T-helper 2 cell treated with Interferon-gamma antibody and Interleukin-4, amounts not matched to agents 5 μg/mL and 100 μg/mL, for 36 hours (primary cell): ENCODE measurements at regions not wholly inside any gene's neighbourhood (a gene's known extent, or its start where the extent isn't known, plus 50 kb on each side); places are given as distances from the start of the nearest gene placed in this dataset.

Experiments
- DNase-seq: peaks from one replicate; pipeline ENCODE4 v3.0.0; 2021; ENCODE audit warnings: low spot score
- H3K27ac Mint-ChIP-seq: one replicate; pipeline ENCODE4 v1.8.0; 2021; ENCODE audit warnings: mild to moderate bottlenecking, mixed read lengths
- H3K27me3 Mint-ChIP-seq: one replicate; pipeline ENCODE4 v1.8.0; 2021; ENCODE audit warnings: low read depth, mixed read lengths
- H3K36me3 Mint-ChIP-seq: one replicate; pipeline ENCODE4 v1.8.0; 2021; ENCODE audit warnings: low read depth, mixed read lengths
- H3K4me1 Mint-ChIP-seq: one replicate; pipeline ENCODE4 v1.8.0; 2021; ENCODE audit warnings: low read depth, mixed read lengths
- H3K4me3 Mint-ChIP-seq: one replicate; pipeline ENCODE4 v1.8.0; 2022; ENCODE audit warnings: mild to moderate bottlenecking, moderate library complexity, mixed read lengths
- H3K9me3 Mint-ChIP-seq: one replicate; pipeline ENCODE4 v1.8.0; 2021; ENCODE audit warnings: mixed read lengths

DNA sequence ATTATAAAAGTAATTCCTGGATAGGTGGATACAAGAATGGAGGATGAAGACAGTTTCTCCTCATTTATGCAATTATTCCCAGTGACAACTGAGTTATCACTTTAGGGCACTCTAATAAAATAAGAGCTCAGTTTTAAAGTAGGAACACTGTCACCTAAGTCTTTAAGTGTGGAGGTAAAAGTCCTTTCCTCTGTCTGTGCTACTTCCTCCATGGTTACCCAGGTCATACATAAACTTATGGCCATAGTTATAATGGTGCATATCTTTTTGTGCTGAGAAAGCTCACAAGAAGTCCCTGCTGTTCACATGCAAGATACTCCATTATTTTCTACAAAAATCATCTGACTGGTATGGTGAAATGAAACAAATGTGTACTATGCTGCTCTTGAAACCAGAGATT, 1093.6 kb downstream of the IGSF11 start:
- Mint-ChIP-seq H3K27me3 (no peaks in the 10 kb centered on the region), H3K4me1 (no peaks in the 10 kb centered on the region), H3K36me3 (no peaks in the 10 kb centered on the region), H3K4me3 (no peak overlapping the region), H3K9me3 (peaks cover 4% of the 10 kb centered on the region), H3K27ac (no peak overlapping the region)
- no peak for DNase-seq

GRCh38 chr3:117941756-117942155, 1092.9 kb downstream of the IGSF11 start:
- Mint-ChIP-seq H3K9me3 (no peaks in the 10 kb centered on the region), H3K27ac (no peak overlapping the region), H3K4me1 (no peaks in the 10 kb centered on the region), H3K27me3 (no peaks in the 10 kb centered on the region), H3K36me3 (no peaks in the 10 kb centered on the region), H3K4me3 (no peak overlapping the region)
- DNase-seq: no peak

GRCh38 chr3:117954131-117954530, 1080.5 kb downstream of the IGSF11 start:
- H3K9me3 Mint-ChIP-seq: peaks cover 6% of the 10 kb centered on the region
- no peak overlapping the region for H3K4me3 Mint-ChIP-seq
- H3K27ac Mint-ChIP-seq: no peak overlapping the region
- DNase-seq: no peak
- no peaks in the 10 kb centered on the region for H3K36me3 Mint-ChIP-seq
- H3K4me1 Mint-ChIP-seq: no peaks in the 10 kb centered on the region
- no peaks in the 10 kb centered on the region for H3K27me3 Mint-ChIP-seq

DNA sequence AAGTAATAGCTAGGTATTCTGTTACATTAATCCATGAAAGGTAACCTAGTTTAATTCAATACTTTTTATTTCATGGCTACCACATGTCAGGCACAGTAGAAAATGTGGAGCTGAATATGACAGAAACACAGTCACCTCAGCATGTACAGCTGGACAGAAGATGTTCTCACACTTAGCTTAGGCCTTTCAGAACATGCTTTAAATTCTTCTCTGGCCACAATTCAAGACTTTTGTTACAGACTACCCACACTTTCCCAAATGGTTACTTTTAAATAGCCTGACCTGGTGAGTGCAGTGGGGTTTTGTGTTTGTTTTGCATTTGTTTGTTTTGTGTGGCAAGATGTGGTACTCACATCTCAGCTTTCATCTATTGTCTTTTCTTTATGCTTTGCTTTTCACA, 1079.5 kb downstream of the IGSF11 start:
- no peak for DNase-seq
- Mint-ChIP-seq H3K4me1 (no peaks in the 10 kb centered on the region), H3K27ac (no peak overlapping the region), H3K36me3 (no peaks in the 10 kb centered on the region), H3K4me3 (no peak overlapping the region), H3K27me3 (no peaks in the 10 kb centered on the region), H3K9me3 (peaks cover 3% of the 10 kb centered on the region)

DNA sequence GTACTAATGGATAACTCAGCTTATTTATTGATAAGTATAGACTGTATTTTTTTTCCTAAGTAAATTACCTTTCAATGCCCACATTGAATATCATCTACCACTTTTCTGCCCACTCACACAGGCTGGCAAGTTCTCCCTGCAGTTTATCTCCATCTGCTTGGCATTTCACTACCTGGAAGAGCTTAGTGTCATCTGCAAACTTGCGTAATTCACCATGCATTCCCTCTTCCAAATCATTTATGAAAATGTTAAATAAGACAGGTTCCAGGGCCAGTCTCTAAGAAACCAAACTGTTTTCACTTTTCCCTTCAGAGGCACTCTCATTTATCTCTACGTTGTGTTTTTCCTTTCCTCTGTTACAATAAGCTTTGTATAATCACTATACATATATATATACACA, 1076.6 kb downstream of the IGSF11 start:
- no peak for DNase-seq
- no peak overlapping the region for H3K27ac Mint-ChIP-seq
- H3K4me1 Mint-ChIP-seq: no peaks in the 10 kb centered on the region
- no peak overlapping the region for H3K4me3 Mint-ChIP-seq
- H3K27me3 Mint-ChIP-seq: no peaks in the 10 kb centered on the region
- H3K36me3 Mint-ChIP-seq: no peaks in the 10 kb centered on the region
- peaks cover 3% of the 10 kb centered on the region for H3K9me3 Mint-ChIP-seq

DNA sequence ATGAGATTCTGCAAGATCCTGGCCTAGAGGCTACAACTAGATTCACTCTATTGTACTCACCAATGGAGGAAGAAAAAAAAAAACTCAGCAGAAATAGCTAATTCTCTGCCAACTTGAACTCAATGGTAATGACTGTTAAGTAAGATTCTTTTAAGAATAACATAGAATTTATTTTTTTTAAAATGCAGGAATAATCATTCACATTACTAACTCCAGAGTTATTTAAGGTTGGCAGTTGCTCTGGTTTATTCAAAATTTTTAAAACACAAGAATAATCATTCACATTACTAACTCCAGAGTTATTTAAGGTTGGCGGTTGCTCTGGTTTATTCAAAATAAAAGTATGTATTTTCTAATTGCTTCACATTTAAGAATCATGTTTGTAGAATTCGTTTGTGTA, 1071.9 kb downstream of the IGSF11 start:
- Mint-ChIP-seq H3K36me3 (no peaks in the 10 kb centered on the region), H3K4me3 (no peak overlapping the region), H3K9me3 (peaks cover 6% of the 10 kb centered on the region), H3K4me1 (no peaks in the 10 kb centered on the region), H3K27me3 (no peaks in the 10 kb centered on the region), H3K27ac (no peak overlapping the region)
- DNase-seq: no peak

DNA sequence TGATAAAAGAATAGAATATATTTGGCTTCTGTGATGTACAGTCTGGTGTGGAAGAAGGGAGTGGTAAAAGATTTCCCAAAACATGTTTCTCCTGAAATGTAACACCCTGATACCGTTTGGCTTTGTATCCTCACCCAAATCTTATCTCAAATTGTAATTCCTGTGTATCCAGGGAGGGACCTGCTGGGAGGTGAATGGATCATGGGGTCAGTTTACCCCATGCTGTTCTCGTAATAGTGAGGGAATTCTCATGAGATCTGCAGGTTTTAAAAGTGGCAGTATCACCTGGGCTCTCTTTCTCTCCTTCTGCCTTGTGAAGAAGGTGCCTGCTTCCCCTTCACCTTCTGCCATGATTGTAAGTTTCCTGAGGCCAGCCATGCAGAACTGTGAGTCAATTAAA, 1070.8 kb downstream of the IGSF11 start:
- H3K27ac Mint-ChIP-seq: no peak overlapping the region
- no peak for DNase-seq
- peaks cover 3% of the 10 kb centered on the region for H3K9me3 Mint-ChIP-seq
- H3K27me3 Mint-ChIP-seq: no peaks in the 10 kb centered on the region
- H3K4me1 Mint-ChIP-seq: no peaks in the 10 kb centered on the region
- no peak overlapping the region for H3K4me3 Mint-ChIP-seq
- no peaks in the 10 kb centered on the region for H3K36me3 Mint-ChIP-seq

DNA sequence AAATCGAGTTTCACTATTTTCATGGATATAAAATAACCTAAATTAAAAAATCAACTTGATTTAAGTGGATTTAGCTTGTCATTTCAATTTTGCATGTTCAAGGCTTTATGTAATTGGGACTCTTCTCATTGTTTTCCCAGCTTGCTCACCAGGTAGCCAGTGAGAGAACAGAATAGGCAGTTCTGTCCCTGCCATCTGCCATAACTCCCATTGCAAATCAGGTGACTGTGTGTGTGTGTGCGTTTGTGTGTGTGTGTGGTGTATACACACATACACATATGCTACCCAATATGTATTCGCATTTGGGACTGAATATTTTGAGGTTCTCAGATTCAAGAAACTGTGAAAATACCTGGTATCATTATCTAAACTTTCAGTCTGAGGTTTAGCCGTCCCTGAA, 1069.8 kb downstream of the IGSF11 start:
- Mint-ChIP-seq H3K27me3 (no peaks in the 10 kb centered on the region), H3K27ac (no peak overlapping the region), H3K36me3 (no peaks in the 10 kb centered on the region), H3K4me1 (no peaks in the 10 kb centered on the region), H3K4me3 (no peak overlapping the region), H3K9me3 (peaks cover 3% of the 10 kb centered on the region)
- DNase-seq: no peak

- H3K4me3 Mint-ChIP-seq: no peak overlapping the region
- no peaks in the 10 kb centered on the region for H3K9me3 Mint-ChIP-seq
- no peaks in the 10 kb centered on the region for H3K36me3 Mint-ChIP-seq
- no peaks in the 10 kb centered on the region for H3K27me3 Mint-ChIP-seq
- H3K4me1 Mint-ChIP-seq: no peaks in the 10 kb centered on the region
- no peak for DNase-seq
- no peak overlapping the region for H3K27ac Mint-ChIP-seq
Observed at GRCh38 chr3:117977504-117978228, 1057.0 kb downstream of the IGSF11 start.

DNA sequence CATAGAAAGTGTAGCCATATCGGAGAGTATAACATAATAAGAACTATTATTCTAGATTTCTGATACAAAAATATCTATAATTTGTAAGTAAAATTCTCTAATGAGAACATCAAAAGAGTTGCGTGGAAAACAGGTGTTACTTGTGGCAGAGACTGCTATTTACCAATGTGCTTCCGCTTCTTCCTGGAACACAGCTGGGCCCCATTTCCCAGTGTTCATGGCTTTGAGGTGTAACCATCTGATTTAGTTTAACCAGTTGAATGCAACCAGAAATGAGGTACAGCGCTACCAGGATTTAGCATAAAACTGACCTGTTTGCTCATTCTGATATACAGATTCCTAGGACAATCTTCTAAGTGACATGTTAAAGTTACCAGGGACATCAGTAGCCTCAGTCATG, 1055.2 kb downstream of the IGSF11 start:
- no peaks in the 10 kb centered on the region for H3K27me3 Mint-ChIP-seq
- H3K36me3 Mint-ChIP-seq: no peaks in the 10 kb centered on the region
- H3K4me1 Mint-ChIP-seq: no peaks in the 10 kb centered on the region
- no peak overlapping the region for H3K4me3 Mint-ChIP-seq
- no peak for DNase-seq
- H3K9me3 Mint-ChIP-seq: no peaks in the 10 kb centered on the region
- H3K27ac Mint-ChIP-seq: no peak overlapping the region

- no peaks in the 10 kb centered on the region for H3K4me1 Mint-ChIP-seq
- H3K36me3 Mint-ChIP-seq: no peaks in the 10 kb centered on the region
- DNase-seq: no peak
- H3K9me3 Mint-ChIP-seq: peaks cover 3% of the 10 kb centered on the region
- no peak overlapping the region for H3K4me3 Mint-ChIP-seq
- H3K27me3 Mint-ChIP-seq: no peaks in the 10 kb centered on the region
- no peak overlapping the region for H3K27ac Mint-ChIP-seq
Observed at GRCh38 chr3:117987256-117987655, 1047.4 kb downstream of the IGSF11 start.

DNA sequence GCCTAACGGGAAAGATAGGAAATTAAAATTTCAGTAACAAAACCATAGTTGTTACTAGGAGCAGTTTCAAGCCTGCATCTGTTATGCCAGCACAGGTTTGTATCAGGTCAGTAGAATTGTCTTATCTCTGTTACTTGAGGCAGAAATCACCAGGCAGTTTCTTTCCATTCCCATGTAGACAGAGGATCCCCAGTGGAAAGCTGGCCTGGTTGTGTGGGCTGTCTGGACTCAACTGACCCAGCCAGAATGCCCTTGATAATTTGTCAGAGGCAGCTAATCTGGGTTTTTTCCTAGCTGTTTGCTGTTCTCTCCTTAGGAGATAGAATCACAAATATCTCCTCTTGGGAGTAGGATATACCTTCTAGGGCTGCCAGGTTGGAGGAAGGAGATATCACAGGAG, 1044.7 kb downstream of the IGSF11 start:
- no peak overlapping the region for H3K27ac Mint-ChIP-seq
- no peak for DNase-seq
- H3K36me3 Mint-ChIP-seq: no peaks in the 10 kb centered on the region
- no peaks in the 10 kb centered on the region for H3K9me3 Mint-ChIP-seq
- no peak overlapping the region for H3K4me3 Mint-ChIP-seq
- H3K4me1 Mint-ChIP-seq: no peaks in the 10 kb centered on the region
- peaks cover 2% of the 10 kb centered on the region for H3K27me3 Mint-ChIP-seq

- no peak for DNase-seq
- Mint-ChIP-seq H3K4me1 (no peaks in the 10 kb centered on the region), H3K4me3 (no peak overlapping the region), H3K36me3 (no peaks in the 10 kb centered on the region), H3K27ac (no peak overlapping the region), H3K9me3 (no peaks in the 10 kb centered on the region), H3K27me3 (peaks cover 6% of the 10 kb centered on the region)
Observed at GRCh38 chr3:117990627-117991026, 1044.0 kb downstream of the IGSF11 start.

- Mint-ChIP-seq H3K4me3 (no peak overlapping the region), H3K27ac (no peak overlapping the region), H3K4me1 (no peaks in the 10 kb centered on the region), H3K9me3 (no peaks in the 10 kb centered on the region), H3K27me3 (peaks cover 6% of the 10 kb centered on the region), H3K36me3 (no peaks in the 10 kb centered on the region)
- DNase-seq: no peak
Observed at GRCh38 chr3:117995842-117996437, 1038.7 kb downstream of the IGSF11 start.
